GM18499 (cell line): ENCODE measurements at regions not wholly inside any gene's neighbourhood (a gene's known extent, or its start where the extent isn't known, plus 50 kb on each side); places are given as distances from the start of the nearest gene placed in this dataset.
"Not testable (repeated sequence)": the region's sequence is repeated elsewhere in the genome, so short reads cannot be mapped to it uniquely, and the experiment has no call there.

ENCODE experiments used
- ATAC-seq: cut with Tn5 transposase; IDR thresholded peaks from one replicate; pipeline ENCODE4 v1.9.1; 2021; ENCODE audit warnings: moderate number of reproducible peaks; ENCODE audit not compliant: insufficient read depth, unreplicated experiment

GRCh38 chr2:150122156-150122555 lies 365.3 kb downstream of the RND3 start:
- ATAC-seq: no peak

- ATAC-seq: no peak
Observed at GRCh38 chr2:150120326-150120955, 367.0 kb downstream of the RND3 start.

- ATAC-seq: no peak
Observed at GRCh38 chr2:150119819-150120218, 367.6 kb downstream of the RND3 start.

GRCh38 chr2:150114089-150114488 lies 373.4 kb downstream of the RND3 start:
- ATAC-seq: not testable (repeated sequence)

GRCh38 chr2:150110548-150110947 lies 376.9 kb downstream of the RND3 start:
- no peak for ATAC-seq

- no peak for ATAC-seq
Observed at GRCh38 chr2:150109912-150110311, 377.6 kb downstream of the RND3 start.

GRCh38 chr2:150109028-150109427 lies 378.4 kb downstream of the RND3 start:
- no peak for ATAC-seq

GRCh38 chr2:150107816-150108215 lies 379.7 kb downstream of the RND3 start:
- no peak for ATAC-seq

GRCh38 chr2:150107170-150107569 lies 380.3 kb downstream of the RND3 start:
- ATAC-seq: no peak

GRCh38 chr2:150101947-150102346 lies 385.5 kb downstream of the RND3 start:
- ATAC-seq: no peak

- no peak for ATAC-seq
Observed at GRCh38 chr2:150100834-150101233, 386.6 kb downstream of the RND3 start.

- no peak for ATAC-seq
Observed at GRCh38 chr2:150100336-150100735, 387.1 kb downstream of the RND3 start.

GRCh38 chr2:150099805-150100204 lies 387.7 kb downstream of the RND3 start:
- no peak for ATAC-seq

- no peak for ATAC-seq
Observed at GRCh38 chr2:150097901-150098531, 389.5 kb downstream of the RND3 start.

- no peak for ATAC-seq
Observed at GRCh38 chr2:150097402-150097801, 390.1 kb downstream of the RND3 start.

- no peak for ATAC-seq
Observed at GRCh38 chr2:150095361-150096095, 391.9 kb downstream of the RND3 start.

GRCh38 chr2:150091846-150092245 lies 395.6 kb downstream of the RND3 start:
- ATAC-seq: no peak

- ATAC-seq: no peak
Observed at GRCh38 chr2:150090031-150090430, 397.4 kb downstream of the RND3 start.

- ATAC-seq: no peak
Observed at GRCh38 chr2:150088538-150088937, 398.9 kb downstream of the RND3 start.

- no peak for ATAC-seq
Observed at GRCh38 chr2:150085478-150085877, 402.0 kb downstream of the RND3 start.

- no peak for ATAC-seq
Observed at GRCh38 chr2:150081775-150082481, 405.5 kb downstream of the RND3 start.
